H1 (cell line): ENCODE measurements at regions not wholly inside any gene's neighbourhood (a gene's known extent, or its start where the extent isn't known, plus 50 kb on each side); places are given as distances from the start of the nearest gene placed in this dataset.

Source experiments
- CTCF ChIA-PET: fragments of 300-600 bp; sonication (Branson Sonifier 250); formaldehyde crosslinking; loops from one replicate; lab custom pipeline; 2021; ENCODE audit not compliant: partially characterized antibody; lab: Charles Lee
- POLR2A ChIA-PET: fragments of 300-600 bp; sonication (Branson Sonifier 250); formaldehyde crosslinking; loops from one replicate; lab custom pipeline; 2021; ENCODE audit warnings: inconsistent platforms; ENCODE audit not compliant: partially characterized antibody; lab: Charles Lee
- DNase-seq, 2 experiments: peaks; one replicate each; pipeline versions ENCODE4 v3.0.0 to v3.0.0-alpha.2; 2010 to 2022; ENCODE audit warnings: low spot score in 2 of 2, low read depth in 1 of 2, mixed read lengths in 1 of 2
- FAIRE-seq: peaks from 2 replicates; lab custom pipeline; 2011; peaks lifted over from hg19 to GRCh38; lab: Jason Lieb, UNC
- H2AFZ ChIP-seq: 2 replicates; pipeline ENCODE4 v1.8.1; 2012; ENCODE audit warnings: low read length, inconsistent platforms
- H2AK5ac ChIP-seq: 2 replicates; pipeline ENCODE4 v1.6.1; 2013; ENCODE audit warnings: low read depth, low read length
- H2BK120ac ChIP-seq: replicated peaks from 2 replicates; pipeline ENCODE3; 2013; ENCODE audit warnings: low read depth, low read length, inconsistent platforms
- H2BK12ac ChIP-seq: 2 replicates; pipeline ENCODE4 v1.6.1; 2013; ENCODE audit warnings: low read depth, low read length
- H2BK15ac ChIP-seq: 2 replicates; pipeline ENCODE4 v1.6.1; 2013; ENCODE audit warnings: low read length
- H2BK20ac ChIP-seq: 2 replicates; pipeline ENCODE4 v1.6.1; 2013; ENCODE audit warnings: low read length
- H2BK5ac ChIP-seq: 2 replicates; pipeline ENCODE4 v1.6.1; 2013; ENCODE audit warnings: low read depth, low read length
- H3K14ac ChIP-seq: 2 replicates; pipeline ENCODE4 v1.6.1; 2013; ENCODE audit warnings: inconsistent platforms; ENCODE audit not compliant: insufficient read length
- H3K18ac ChIP-seq: 2 replicates; pipeline ENCODE4 v1.6.1; 2013; ENCODE audit warnings: low read length; ENCODE audit errors: extremely low read depth
- H3K23ac ChIP-seq: 2 replicates; pipeline ENCODE4 v1.6.1; 2013; ENCODE audit warnings: inconsistent platforms; ENCODE audit not compliant: insufficient read length
- H3K23me2 ChIP-seq: 2 replicates; pipeline ENCODE4 v1.6.1; 2013; ENCODE audit warnings: low read depth, low read length
- H3K27ac ChIP-seq: 2 replicates; pipeline ENCODE4 v1.6.1; 2011; ENCODE audit warnings: low read depth, low read length, inconsistent platforms
- H3K27me3 ChIP-seq, 4 experiments: replicated peaks in 1 of 4; 1 replicate in 1 of 4; 2 replicates in 3 of 4; pipeline versions ENCODE4 v1.6.1 to v1.8.1; 2011 to 2013; ENCODE audit warnings: low read length in 3 of 4, mild to moderate bottlenecking in 3 of 4, inconsistent platforms in 2 of 4, mixed read lengths in 2 of 4, moderate library complexity in 1 of 4; ENCODE audit not compliant: control insufficient read depth in 3 of 4, insufficient read depth in 3 of 4; ENCODE audit errors: extremely low read depth in 1 of 4
- H3K36me3 ChIP-seq, 4 experiments: 2 replicates each; pipeline versions ENCODE4 v1.6.1 to v1.8.1; 2011 to 2013; ENCODE audit warnings: mild to moderate bottlenecking in 4 of 4, low read length in 3 of 4, moderate library complexity in 2 of 4, control low read depth in 1 of 4, inconsistent platforms in 1 of 4; ENCODE audit not compliant: insufficient read depth in 4 of 4, control insufficient read depth in 2 of 4
- H3K4ac ChIP-seq: replicated peaks from 2 replicates; pipeline ENCODE3; 2013; ENCODE audit warnings: low read length, low read depth, mixed read lengths, inconsistent platforms; ENCODE audit not compliant: insufficient read length
- H3K4me1 ChIP-seq, 4 experiments: replicated peaks in 1 of 4; 1 replicate in 1 of 4; 2 replicates in 3 of 4; pipeline versions ENCODE4 v1.6.1 to v1.8.1; 2011 to 2013; ENCODE audit warnings: low read length in 3 of 4, inconsistent platforms in 2 of 4, mixed read lengths in 1 of 4; ENCODE audit not compliant: insufficient read depth in 4 of 4, control insufficient read depth in 3 of 4
- H3K4me2 ChIP-seq, 2 experiments: 2 replicates each; pipeline versions ENCODE4 v1.6.1 to v1.8.1; 2011 to 2013; ENCODE audit warnings: low read depth in 2 of 2, low read length in 2 of 2, control low read depth in 1 of 2, inconsistent platforms in 1 of 2, mild to moderate bottlenecking in 1 of 2; ENCODE audit not compliant: insufficient read depth in 1 of 2
- H3K4me3 ChIP-seq, 4 experiments: fragments of 200-600, 300-600 bp in 1 of 4; sonication (generic), shearing (Covaris generic), sonication (Bioruptor Twin) in 1 of 4; 2 replicates each; pipeline versions ENCODE4 v1.5.1 to v1.8.1; 2011 to 2016; ENCODE audit warnings: low read length in 4 of 4, low read depth in 3 of 4, control low read depth in 2 of 4, inconsistent platforms in 2 of 4, mild to moderate bottlenecking in 2 of 4, mixed read lengths in 1 of 4, moderate library complexity in 1 of 4; ENCODE audit not compliant: insufficient read depth in 2 of 4; ENCODE audit errors: extremely low read depth in 1 of 4
- H3K56ac ChIP-seq: replicated peaks from 2 replicates; pipeline ENCODE3; 2013; ENCODE audit warnings: low read depth, mild to moderate bottlenecking, mixed read lengths, low read length, inconsistent platforms; ENCODE audit not compliant: insufficient read length
- H3K79me1 ChIP-seq: 2 replicates; pipeline ENCODE4 v1.6.1; 2013; ENCODE audit warnings: low read depth, low read length, control low read depth
- H3K79me2 ChIP-seq, 2 experiments: 2 replicates each; pipeline versions ENCODE4 v1.6.1 to v1.8.1; 2012 to 2013; ENCODE audit warnings: low read length in 2 of 2, mild to moderate bottlenecking in 2 of 2, inconsistent platforms in 1 of 2; ENCODE audit not compliant: insufficient read depth in 2 of 2, control insufficient read depth in 1 of 2
- H3K9ac ChIP-seq, 4 experiments: replicated peaks in 1 of 4; 1 replicate in 1 of 4; 2 replicates in 3 of 4; pipeline versions ENCODE4 v1.6.1 to v1.8.1; 2011 to 2013; ENCODE audit warnings: low read depth in 3 of 4, low read length in 3 of 4, control low read depth in 2 of 4, mild to moderate bottlenecking in 2 of 4, moderate library complexity in 2 of 4, inconsistent platforms in 1 of 4; ENCODE audit errors: extremely low read depth in 1 of 4
- H3K9me3 ChIP-seq, 2 experiments: 2 replicates each; pipeline versions ENCODE4 v1.6.1 to v1.8.1; 2012 to 2013; ENCODE audit warnings: mild to moderate bottlenecking in 2 of 2, moderate library complexity in 2 of 2, control low read depth in 1 of 2, inconsistent platforms in 1 of 2, low read depth in 1 of 2, low read length in 1 of 2, mixed read lengths in 1 of 2; ENCODE audit not compliant: insufficient read depth in 2 of 2
- H4K20me1 ChIP-seq, 2 experiments: replicated peaks in 1 of 2; 2 replicates each; pipeline versions ENCODE3 to v1.8.1; 2011 to 2013; ENCODE audit warnings: inconsistent platforms in 2 of 2, low read length in 2 of 2, mild to moderate bottlenecking in 1 of 2; ENCODE audit not compliant: insufficient read depth in 2 of 2, control insufficient read depth in 1 of 2
- H4K5ac ChIP-seq: 2 replicates; pipeline ENCODE4 v1.6.1; 2013; ENCODE audit warnings: low read length, low read depth, mixed read lengths, inconsistent platforms; ENCODE audit not compliant: insufficient read length
- H4K8ac ChIP-seq: 2 replicates; pipeline ENCODE4 v1.8.0; 2013; ENCODE audit warnings: mild to moderate bottlenecking, moderate library complexity, low read length, inconsistent platforms; ENCODE audit not compliant: insufficient read depth; ENCODE audit errors: extremely low read depth
- H4K91ac ChIP-seq: replicated peaks from 2 replicates; pipeline ENCODE3; 2013; ENCODE audit warnings: low read length, mixed read lengths, inconsistent platforms; ENCODE audit not compliant: insufficient read length
- BRCA1 ChIP-seq: IDR thresholded peaks from 2 replicates; pipeline ENCODE4 v1.6.1; 2012; ENCODE audit warnings: low read depth, low read length, improper control_type of control experiment
- CHD1 ChIP-seq: IDR thresholded peaks from 2 replicates; pipeline ENCODE4 v1.6.1; 2012; ENCODE audit warnings: low read depth, low read length, improper control_type of control experiment
- CHD2 ChIP-seq: IDR thresholded peaks from 2 replicates; pipeline ENCODE4 v1.6.1; 2012; ENCODE audit warnings: low read length, improper control_type of control experiment
- CREB1 ChIP-seq: IDR thresholded peaks from 2 replicates; pipeline ENCODE4 v1.6.1; 2012; ENCODE audit warnings: inconsistent platforms
- JUN ChIP-seq: IDR thresholded peaks from 2 replicates; pipeline ENCODE4 v1.6.1; 2011; ENCODE audit warnings: low read depth, mild to moderate bottlenecking, improper control_type of control experiment, low read length
- KDM5A ChIP-seq: fragments of 200-600 bp; IDR thresholded peaks from 2 replicates; pipeline ENCODE4 v1.7.1; 2012; ENCODE audit warnings: mild to moderate bottlenecking, low read length, inconsistent platforms, mixed read lengths
- POLR2A ChIP-seq, 2 experiments: IDR thresholded peaks; 1 replicate in 1 of 2; 2 replicates in 1 of 2; pipeline ENCODE4 v1.6.1; 2011; ENCODE audit warnings: low read depth in 2 of 2, low read length in 2 of 2, mild to moderate bottlenecking in 2 of 2; ENCODE audit errors: control extremely low read depth in 1 of 2
- RAD21 ChIP-seq, 2 experiments: IDR thresholded peaks in 1 of 2; conservative IDR thresholded peaks in 1 of 2; 2 replicates each; pipeline ENCODE4 v1.6.1; 2011; ENCODE audit warnings: low read depth in 2 of 2, low read length in 2 of 2, improper control_type of control experiment in 1 of 2, inconsistent platforms in 1 of 2, mild to moderate bottlenecking in 1 of 2, moderate library complexity in 1 of 2
- YY1 ChIP-seq: IDR thresholded peaks from 2 replicates; pipeline ENCODE4 v1.6.1; 2011; ENCODE audit warnings: low read depth, mild to moderate bottlenecking, low read length
- WGBS, 2 experiments: shearing (Covaris generic) in 1 of 2; methylation state at CpG; one replicate each; pipeline versions ENCODE4 v1.1.6 to v1.1.7; 2013 to 2015; ENCODE audit warnings: low lambda C conversion rate in 2 of 2, mixed read lengths in 2 of 2, inconsistent platforms in 1 of 2, low coverage in 1 of 2, missing lambda C conversion rate in 1 of 2; ENCODE audit not compliant: insufficient replicate concordance in 2 of 2, insufficient coverage in 1 of 2, insufficient read length in 1 of 2; ENCODE audit errors: extremely low coverage in 1 of 2, missing lambda C conversion rate in 1 of 2; 5-methylcytosine and 5-hydroxymethylcytosine counted together
- TF ChIP-seq, protein P1 (sequence below), 3 experiments: IDR thresholded peaks; 1 replicate in 2 of 3; 2 replicates in 1 of 3; pipeline versions ENCODE4 v1.5.1 to v1.6.1; 2011; ENCODE audit warnings: low read length in 3 of 3, mild to moderate bottlenecking in 3 of 3, inconsistent platforms in 2 of 3, low read depth in 1 of 3, moderate library complexity in 1 of 3; ENCODE audit not compliant: insufficient read depth in 1 of 3; ENCODE audit errors: control extremely low read depth in 1 of 3

DNA sequence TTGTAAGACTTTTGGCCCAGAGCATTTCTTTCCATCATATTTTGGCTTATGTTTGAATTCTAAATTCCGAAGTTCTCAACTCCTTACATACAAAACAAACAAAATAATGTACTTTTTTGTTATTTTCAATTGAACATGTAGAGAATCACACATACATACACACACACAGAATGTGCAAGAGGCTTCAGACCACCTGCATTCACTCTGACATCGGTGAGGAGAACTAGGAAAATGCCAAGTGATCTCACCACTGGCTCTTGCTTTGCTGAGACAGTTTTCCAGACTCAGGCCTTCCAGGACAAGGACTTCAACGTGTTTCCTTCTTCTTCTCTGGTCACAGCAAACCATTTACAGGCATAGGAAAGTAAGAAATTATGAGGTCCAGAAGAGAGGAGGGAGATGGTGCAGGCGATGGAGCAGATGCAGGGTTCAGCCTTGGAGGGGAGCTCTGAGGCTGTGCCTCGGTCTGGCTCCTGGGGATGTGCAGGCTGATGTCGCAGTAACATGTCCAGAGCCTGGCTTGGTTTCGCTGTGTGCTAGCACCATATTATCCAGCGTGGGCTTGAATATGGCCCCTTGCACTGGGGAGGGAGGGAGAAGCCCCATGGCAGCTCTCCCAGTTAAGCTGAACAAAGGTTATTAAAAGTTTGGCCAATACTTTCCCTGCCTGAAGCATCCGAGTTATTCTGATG, 93.4 kb downstream of the DACT2 start:
- Histone ChIP-seq H2BK5ac (no peak overlapping the region), H3K56ac (no peak overlapping the region), H4K91ac (no peak overlapping the region), H2BK12ac (peak overlapping the region; percentile 64; the same call in 1 of the 2 replicates), H3K27me3 (no peaks in the 10 kb centered on the region), H3K79me2 (no peaks in the 10 kb centered on the region), H2AK5ac (no peak overlapping the region), H3K23ac (no peak overlapping the region), H2BK15ac (peak overlapping the region; percentile 54; the same call in 1 of the 2 replicates), H3K4me3 (no peak overlapping the region), H4K8ac (no peak overlapping the region), H3K18ac (peak overlapping the region; percentile 24; the same call in 1 of the 2 replicates), H3K27ac (no peak overlapping the region), H3K4ac (no peak overlapping the region), H3K9me3 (no peaks in the 10 kb centered on the region), H2BK20ac (no peak overlapping the region), H4K5ac (no peak overlapping the region), H3K4me1 (peaks cover 5 to 21% (median 8%) of the 10 kb centered on the region in 4 experiments), H3K23me2 (no peaks in the 10 kb centered on the region), H3K79me1 (no peaks in the 10 kb centered on the region), H2BK120ac (no peak overlapping the region), H2AFZ (no peak overlapping the region), H3K4me2 (0 out of 4 replicates have a peak overlapping the region, but pooled peaks of 1 of the 2 experiments have one; percentile 28), H3K9ac (no peak overlapping the region), H3K14ac (no peak overlapping the region), H3K36me3 (no peaks in the 10 kb centered on the region), H4K20me1 (no peaks in the 10 kb centered on the region)
- 85% methylated on average over 9 of the region's 9 CpGs; no CpG with 5 or more reads in 1 of the 2 experiments for WGBS, 2 experiments
- TF ChIP-seq KDM5A = no peak
- no peak for TF ChIP-seq CREB1
- no peak for TF ChIP-seq BRCA1
- TF ChIP-seq, protein P1, sequence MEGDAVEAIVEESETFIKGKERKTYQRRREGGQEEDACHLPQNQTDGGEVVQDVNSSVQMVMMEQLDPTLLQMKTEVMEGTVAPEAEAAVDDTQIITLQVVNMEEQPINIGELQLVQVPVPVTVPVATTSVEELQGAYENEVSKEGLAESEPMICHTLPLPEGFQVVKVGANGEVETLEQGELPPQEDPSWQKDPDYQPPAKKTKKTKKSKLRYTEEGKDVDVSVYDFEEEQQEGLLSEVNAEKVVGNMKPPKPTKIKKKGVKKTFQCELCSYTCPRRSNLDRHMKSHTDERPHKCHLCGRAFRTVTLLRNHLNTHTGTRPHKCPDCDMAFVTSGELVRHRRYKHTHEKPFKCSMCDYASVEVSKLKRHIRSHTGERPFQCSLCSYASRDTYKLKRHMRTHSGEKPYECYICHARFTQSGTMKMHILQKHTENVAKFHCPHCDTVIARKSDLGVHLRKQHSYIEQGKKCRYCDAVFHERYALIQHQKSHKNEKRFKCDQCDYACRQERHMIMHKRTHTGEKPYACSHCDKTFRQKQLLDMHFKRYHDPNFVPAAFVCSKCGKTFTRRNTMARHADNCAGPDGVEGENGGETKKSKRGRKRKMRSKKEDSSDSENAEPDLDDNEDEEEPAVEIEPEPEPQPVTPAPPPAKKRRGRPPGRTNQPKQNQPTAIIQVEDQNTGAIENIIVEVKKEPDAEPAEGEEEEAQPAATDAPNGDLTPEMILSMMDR (IDR thresholded peaks at IDR 0.05; ENCODE audit: control extremely low read depth in 1 of 3, insufficient read depth in 1 of 3, low read depth in 1 of 3, low read length in 3 of 3) = peak in 2 of 3 experiments; percentile 39 to 41; a peak in 2 of 4 replicates
- TF ChIP-seq JUN = no peak
- TF ChIP-seq CHD2 = no peak
- no peak for TF ChIP-seq POLR2A (IDR thresholded peaks at IDR 0.05; ENCODE audit: control extremely low read depth in 1 of 2, low read depth in 2 of 2, low read length in 2 of 2)
- TF ChIP-seq CHD1 = no peak
- TF ChIP-seq YY1 = no peak
- peak; percentile 26 to 49; a peak in 3 of 4 replicates for TF ChIP-seq RAD21 (IDR thresholded peaks at IDR 0.05 in 1 of 2, conservative IDR thresholded peaks at IDR 0.05 in 1 of 2; ENCODE audit: low read depth in 2 of 2, low read length in 2 of 2)
- DNase-seq (no peak), FAIRE-seq (no peak)
- ChIA-PET CTCF (interaction anchor here (0.9 to 1.5 kb wide), 2 partner anchors 25 to 409 kb away, joined by 3 to 4 read pairs; no protein-coding TSS in a partner anchor), POLR2A (interaction anchor here (1.3 kb wide), 1 partner anchor 17 kb away, joined by 3 read pairs; no protein-coding TSS in a partner anchor)
